ENCODE measurements at regions not wholly inside any gene's neighbourhood (a gene's known extent, or its start where the extent isn't known, plus 50 kb on each side); places are given as distances from the start of the nearest gene placed in this dataset.

DNA sequence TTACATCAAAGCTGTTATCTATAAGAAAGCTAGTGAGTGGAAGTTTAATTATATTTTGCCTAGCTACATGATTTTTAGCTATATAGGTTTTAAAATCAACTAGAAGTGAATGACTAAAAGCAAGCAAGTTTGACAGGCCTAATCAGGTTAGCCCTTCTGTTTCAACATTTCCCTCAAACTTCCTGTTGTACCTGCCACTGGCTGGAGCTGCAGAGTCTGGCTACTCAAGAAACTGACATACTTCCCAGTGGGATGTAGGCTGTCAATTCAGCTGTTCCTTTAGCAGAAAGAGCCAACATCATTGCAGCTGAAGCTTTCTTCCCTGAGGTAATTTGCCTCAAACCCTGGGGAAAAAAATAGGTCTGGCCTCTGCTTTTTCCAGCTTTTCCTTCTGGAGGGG lies 87.1 kb upstream of the TNR start:
- in situ Hi-C loops (cut with HindIII; ENCODE audit: low sequenced_read_pairs) = loop anchor here (5.0 kb wide), 1 partner anchor 77 kb away; no protein-coding TSS in a partner anchor

DNA sequence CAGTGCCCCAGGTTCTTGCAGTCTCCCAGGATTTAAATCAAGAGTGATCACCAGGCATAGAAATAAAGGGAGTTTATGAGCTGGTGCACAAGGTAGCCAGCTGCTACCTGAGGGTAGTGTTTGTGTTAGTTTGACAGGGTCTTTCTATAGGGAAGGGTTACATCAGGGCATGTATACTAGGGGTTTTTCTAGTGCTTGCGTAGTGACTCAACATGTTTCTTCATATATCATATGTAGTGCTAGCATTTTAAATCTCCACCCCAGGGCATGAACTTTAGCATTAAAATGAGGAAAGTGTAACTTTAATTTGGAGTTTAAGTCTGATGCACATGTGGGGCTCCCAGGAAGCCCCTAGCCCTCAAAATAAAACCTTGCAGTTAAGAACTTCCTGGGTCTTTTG lies 86.5 kb upstream of the TNR start:
- in situ Hi-C loops (cut with HindIII; ENCODE audit: low sequenced_read_pairs) = loop anchor here (5.0 kb wide), 1 partner anchor 77 kb away; no protein-coding TSS in a partner anchor

DNA sequence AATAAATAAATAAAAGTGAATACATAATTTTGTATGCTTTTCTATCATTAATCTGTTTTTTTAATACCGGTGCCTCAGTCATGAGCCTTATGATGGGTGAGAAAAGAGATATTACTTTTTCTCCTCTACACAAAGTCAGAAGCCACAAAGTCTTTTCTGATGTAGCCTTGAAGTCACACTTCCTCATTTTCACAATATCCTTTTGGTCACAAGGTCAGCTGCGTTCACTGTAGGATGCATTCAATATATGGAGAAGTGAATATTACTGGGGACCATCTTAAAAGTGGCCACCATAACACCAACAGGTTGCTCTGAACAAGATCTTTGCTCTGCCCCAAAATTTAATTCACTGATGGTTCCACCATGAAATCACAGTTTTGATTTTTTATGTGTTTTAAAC lies 83.3 kb upstream of the TNR start:
- in situ Hi-C loops (cut with HindIII; ENCODE audit: low sequenced_read_pairs) = no loop called here

DNA sequence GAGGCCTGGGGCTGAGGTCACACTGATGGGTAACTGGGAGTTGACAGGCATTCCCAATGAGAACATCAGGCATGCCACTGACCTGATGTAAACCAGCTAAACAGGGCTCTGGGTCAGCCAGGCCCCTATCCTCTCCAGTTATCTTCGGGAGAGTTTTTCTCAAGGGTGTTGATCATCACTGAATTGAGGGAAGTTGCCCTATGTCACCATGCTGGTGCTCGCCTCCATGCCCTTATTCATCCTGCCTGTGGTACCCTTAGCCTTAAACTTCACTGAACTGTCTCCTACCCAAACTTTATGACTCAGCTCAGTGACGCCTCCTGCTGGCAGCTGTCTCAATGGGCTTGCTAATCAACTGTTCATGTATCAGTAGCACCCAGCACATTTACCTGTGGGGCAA lies 80.7 kb upstream of the TNR start:
- in situ Hi-C loops (cut with HindIII; ENCODE audit: low sequenced_read_pairs) = no loop called here

DNA sequence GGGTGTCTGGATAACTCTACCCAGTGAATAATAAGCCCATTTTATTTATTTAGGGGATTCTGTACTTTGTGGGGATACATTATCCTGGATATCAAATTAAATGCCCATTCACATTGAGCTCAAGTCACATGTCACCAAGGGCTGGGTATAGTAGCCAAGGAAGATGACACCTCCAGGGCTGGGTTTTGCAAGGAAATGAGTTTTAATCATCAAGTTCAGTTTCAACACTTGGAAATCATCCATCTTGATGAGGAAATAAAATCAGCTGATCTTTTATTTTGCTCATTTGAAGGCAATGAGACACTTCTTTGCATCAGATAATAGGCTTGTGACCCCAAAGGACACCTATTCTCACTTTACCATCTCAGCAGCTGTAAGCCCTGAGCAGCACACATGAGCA lies 80.0 kb upstream of the TNR start:
- in situ Hi-C loops (cut with HindIII; ENCODE audit: low sequenced_read_pairs) = no loop called here

DNA sequence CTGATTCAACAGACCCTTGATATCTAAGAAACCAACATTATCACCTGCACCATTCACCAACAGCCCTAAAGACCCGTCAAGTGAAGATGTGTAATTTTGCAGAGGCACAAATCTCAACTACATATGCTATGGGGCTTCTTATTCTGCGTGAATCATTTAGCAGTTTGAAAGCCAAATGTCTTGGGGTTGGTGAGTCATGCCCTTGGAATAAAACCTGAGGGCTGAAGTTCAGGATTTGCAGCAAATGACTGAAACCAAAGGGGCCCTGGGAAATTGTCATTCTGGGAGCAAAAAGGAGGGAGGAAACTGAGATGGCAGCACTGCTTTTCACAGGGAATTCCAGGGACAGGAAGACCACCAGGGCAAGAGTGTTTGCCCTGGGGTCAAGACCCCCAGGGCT lies 79.2 kb upstream of the TNR start:
- in situ Hi-C loops (cut with HindIII; ENCODE audit: low sequenced_read_pairs) = no loop called here

DNA sequence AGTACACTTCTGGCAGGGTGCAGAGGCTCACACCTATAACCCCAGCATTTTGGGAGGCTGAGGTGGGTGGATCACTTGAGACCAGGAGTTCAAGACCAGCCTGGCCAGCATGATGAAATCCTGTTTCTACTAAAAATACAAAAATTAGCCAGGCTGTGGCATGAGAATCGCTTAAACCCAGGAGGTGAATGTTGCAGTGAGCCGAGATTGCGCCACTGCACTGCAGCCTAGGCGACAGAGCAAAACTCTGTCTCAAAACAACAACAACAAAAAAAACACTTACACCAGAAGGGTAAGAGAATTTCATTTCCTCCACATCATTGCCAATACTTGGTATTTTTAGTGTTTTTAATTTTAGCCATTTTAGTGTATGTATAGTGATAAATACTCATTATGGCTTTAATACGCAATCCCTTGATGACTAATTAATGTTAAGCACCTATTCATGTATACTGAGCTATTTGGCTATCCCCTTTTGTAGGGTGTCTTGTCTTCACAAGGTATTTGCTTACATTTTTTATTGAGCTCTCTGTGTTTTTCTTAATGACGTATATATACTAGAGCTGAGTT lies 77.1 kb upstream of the TNR start:
- in situ Hi-C loops (cut with HindIII; ENCODE audit: low sequenced_read_pairs) = no loop called here

DNA sequence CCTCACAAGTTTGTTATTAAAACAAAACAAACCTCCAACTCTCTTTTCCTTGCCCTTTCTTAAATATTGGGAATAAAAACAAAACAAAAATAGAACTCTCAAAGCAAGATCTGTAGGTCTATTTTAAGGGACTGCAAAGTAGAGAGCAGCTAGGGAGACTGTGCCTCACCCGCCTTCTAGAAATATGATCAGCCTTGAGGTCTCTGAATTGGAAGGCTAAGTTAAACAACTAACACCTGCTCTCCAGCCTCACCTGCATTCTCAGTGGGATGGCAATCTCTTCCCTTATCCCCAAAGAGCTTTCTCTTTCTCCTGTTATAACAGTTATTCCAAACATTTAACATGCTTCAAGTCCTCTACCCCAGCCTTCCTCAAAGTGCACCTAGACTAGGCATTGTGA lies 75.5 kb upstream of the TNR start:
- in situ Hi-C loops (cut with HindIII; ENCODE audit: low sequenced_read_pairs) = no loop called here

DNA sequence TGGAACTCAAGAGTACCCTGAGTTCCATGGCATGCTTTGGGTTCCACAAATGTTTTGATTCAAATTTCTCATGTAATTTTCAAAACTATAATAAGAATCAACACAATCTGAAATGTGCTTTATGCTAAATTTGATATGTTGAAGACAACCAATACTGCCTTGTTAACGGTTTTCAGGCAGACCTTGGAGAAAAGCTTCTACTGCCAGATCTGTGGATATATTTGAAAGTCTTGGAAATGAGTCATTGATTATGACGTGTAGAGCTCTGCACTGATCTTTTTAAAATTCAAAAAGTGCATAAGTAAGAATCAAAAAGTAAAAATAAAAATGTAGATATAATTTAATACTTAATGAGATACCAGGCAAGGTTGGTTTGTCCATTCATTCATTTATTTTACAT lies 74.0 kb upstream of the TNR start:
- in situ Hi-C loops (cut with HindIII; ENCODE audit: low sequenced_read_pairs) = no loop called here

DNA sequence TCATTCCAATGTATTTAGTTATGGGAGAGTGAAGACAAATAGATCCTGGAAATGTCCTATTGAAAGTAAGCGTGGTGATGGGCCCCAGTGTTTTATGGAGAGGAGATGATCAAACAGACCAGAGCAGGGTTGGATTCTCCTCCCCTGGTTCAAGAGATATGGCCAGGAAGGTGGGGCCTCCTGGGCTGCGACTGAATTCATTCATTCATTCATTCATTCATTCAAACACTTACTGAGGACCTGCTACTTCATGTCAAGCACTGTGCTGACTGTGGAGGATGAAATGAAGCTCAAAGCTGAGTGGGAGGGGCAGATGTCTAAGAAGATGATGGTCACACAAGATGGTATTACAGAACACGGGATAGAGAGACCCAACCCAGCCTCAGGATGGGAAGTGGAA lies 71.5 kb upstream of the TNR start:
- in situ Hi-C loops (cut with HindIII; ENCODE audit: low sequenced_read_pairs) = no loop called here

DNA sequence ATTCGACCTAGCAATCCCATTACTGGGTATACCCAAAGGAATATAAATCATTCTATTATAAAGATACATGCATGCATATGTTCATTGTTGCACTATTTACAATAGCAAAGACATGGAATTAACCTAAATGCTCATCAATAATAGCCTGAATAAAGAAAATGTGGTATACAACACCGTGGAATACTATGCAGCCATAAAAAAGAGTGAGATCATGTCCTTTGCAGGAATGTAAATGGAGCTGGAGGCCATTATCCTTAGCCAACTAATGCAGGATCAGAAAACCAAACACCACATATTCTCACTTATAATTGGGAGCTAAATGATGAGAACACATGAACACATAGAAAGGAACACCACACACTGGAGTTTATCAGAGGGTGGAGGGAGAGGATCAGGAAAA lies 69.5 kb upstream of the TNR start:
- in situ Hi-C loops (cut with HindIII; ENCODE audit: low sequenced_read_pairs) = no loop called here

DNA sequence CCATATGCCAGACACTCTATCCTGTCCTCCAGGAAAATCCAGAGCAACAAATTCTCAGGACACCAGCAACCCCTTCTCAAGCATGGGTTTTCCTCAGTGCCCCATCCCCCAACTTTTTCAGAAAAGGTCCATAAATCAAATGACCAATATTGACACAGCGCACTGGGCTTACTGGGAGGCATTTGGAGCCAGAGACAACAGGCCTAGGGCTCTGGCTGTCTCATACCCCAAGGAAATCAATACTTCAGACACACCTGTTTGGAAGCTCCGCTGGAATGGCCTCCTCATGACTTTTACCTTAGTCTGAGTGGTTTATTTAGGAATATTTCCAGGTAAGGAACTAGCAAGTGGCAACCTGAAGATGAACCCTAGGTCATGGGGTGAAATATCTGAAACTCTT lies 66.9 kb upstream of the TNR start:
- in situ Hi-C loops (cut with HindIII; ENCODE audit: low sequenced_read_pairs) = no loop called here

DNA sequence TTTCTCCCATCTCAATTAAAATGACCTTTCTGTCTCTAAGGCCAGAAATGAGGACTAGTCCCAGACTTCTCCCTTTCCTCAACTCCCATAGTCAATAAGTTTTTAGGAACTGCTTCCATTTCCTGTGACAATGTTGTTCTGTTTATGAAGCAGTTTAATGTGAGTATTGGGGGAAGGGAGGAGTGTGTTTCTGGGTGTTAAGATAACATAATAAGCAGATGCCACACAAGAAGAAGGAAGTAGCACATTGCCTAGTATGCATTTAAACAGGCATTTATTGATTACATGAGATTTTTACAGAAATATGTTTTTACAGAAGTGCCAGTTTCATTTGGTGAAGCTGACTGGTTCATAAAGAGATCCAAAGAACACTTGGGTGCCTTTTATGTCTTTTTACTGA lies 65.6 kb upstream of the TNR start:
- in situ Hi-C loops (cut with HindIII; ENCODE audit: low sequenced_read_pairs) = no loop called here

DNA sequence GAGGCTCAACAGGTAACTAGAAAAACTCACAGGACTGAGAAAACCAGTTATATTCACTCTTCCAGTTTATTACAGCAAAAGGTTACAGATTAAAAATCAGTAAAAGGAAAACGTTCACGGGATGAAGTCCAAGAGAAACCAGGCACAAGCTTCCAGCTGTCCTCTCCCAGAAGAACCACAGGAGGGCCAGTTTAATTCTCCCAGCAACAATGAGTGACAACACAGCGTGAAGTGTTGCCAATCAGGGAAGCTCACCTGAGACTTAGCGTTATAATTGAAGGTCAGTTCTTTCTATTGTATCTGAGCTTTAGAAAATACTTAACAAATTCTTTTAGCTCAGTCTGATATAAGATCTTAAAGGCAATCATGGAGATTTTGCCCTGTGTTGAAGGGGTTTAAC lies 65.2 kb upstream of the TNR start:
- in situ Hi-C loops (cut with HindIII; ENCODE audit: low sequenced_read_pairs) = no loop called here

DNA sequence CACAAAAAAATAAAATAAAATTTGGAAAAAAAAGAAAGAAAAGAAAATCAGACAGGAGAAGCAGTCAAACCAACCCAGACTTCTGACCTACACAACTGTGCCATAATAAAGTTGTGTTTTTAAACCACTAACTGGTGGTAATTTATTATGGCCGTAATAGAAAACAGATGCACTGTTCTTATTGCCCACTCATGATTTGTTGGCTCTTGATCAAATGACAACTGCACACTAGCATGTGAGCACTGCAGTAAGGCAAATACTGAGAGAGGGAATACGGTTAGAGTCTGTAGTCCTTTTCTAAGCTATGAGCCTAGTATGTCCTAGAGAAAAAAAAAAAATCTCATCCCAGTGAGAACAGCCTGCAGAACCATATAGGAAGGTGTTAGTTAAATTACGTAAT lies 61.2 kb upstream of the TNR start:
- in situ Hi-C loops (cut with HindIII; ENCODE audit: low sequenced_read_pairs) = no loop called here

DNA sequence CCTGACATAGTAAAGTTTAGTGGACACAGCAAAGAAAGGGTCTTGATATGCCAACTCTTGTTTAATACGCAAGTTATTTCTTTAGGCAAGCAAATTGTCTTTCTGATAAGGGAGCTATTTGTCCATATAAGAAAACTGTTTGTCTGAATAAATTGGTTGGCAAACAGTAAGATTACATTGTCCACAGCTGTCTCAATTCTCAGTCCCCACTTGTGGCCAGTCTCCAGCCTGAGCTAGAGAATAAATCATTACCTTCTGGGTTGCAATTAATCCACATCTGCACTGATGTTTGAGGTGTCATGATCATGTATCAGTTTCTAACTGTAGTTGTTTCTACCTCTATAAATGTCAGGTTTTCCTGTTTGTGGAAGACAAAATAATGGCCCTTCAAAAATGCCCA lies 60.0 kb upstream of the TNR start:
- in situ Hi-C loops (cut with HindIII; ENCODE audit: low sequenced_read_pairs) = no loop called here

DNA sequence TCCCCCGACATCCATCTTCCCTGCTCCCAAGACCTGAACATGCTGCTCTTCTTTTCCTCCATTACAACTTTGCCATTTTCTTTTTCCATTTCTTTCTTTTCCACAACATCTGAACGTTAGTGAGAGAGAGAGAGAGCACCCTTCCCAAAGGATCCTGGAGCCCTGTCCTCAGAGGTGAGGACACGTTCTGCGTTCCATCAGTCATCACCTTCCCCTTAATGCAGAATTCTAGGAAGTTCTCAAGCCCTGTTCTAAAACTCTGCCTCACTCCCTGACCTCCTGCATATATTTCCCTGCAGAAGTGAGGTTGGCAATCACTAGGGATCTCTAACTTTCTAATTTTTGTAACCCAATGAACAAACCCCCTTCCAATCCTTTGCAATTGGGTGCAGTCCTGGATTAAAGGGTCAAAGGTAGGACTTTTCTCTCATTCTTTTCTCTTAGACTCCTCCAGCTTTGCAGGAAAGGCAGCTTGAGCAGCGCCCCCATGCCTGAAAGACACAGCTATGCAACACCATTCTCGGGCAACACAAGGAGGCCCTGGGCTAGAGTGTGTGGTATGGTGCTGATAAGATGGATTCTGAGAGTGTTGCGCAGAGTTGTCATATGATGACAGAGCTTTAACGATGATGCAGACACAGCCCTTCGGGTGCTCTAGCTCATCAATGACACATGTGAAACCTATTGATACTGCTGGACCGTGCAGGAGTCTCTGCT lies 59.2 kb upstream of the TNR start:
- in situ Hi-C loops (cut with HindIII; ENCODE audit: low sequenced_read_pairs) = no loop called here

DNA sequence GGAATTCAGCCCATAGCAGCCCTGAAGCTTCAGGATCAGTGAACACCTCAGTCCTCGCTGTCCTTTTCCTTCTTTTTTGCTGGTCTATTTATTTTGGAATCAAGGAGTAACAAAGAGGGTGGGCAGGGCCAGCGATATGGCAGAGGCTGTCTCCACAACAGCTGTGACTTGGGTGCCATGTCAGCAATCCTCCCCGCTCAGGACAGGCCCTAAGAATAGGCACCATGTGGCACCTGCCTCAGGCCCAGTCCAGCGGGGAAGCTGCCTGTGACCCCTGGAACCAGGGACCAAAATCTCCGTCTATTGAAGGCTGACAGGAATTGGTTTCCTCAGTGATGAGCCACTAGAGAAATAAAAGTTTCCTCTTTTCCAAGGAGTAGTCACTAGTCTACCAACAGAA lies 58.6 kb upstream of the TNR start:
- in situ Hi-C loops (cut with HindIII; ENCODE audit: low sequenced_read_pairs) = no loop called here

DNA sequence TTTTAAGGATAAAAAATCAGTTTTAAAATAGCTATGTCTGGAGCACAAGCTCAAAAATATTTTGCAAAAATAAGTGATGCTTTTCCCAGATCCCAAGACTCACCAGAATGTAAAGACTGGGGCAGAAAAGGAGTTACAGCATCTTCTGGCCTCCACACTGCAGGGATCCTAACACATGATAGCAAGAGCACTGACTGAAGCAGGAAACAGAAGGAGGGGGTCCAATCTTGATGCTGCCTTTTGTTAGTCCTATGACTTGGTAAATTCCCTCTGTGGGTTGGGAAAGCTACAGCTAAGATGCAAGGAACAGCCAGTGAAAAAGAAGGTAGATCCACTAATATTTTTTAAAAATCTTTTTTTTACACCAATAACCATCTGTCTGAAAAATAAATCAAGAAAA lies 54.2 kb upstream of the TNR start:
- in situ Hi-C loops (cut with HindIII; ENCODE audit: low sequenced_read_pairs) = no loop called here

DNA sequence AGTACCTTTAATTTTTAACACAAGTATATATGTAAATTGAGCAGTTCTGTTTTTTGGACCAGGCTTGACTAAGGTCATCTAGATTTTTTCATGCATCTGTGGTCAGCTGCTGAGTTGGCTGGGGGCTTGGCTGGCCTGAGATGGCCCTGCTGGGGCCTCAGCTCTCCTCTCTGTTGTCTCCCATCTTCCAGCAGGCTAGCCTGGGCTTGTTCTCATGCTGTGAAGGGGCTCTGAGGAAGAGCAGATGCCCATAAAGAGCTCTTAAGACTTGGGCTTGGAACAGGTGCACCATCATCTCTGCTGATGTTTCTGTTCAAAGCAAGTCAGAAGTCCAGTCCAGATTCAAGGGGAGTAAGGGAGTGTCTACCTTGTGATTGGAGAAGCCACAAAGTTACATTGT lies 51.2 kb upstream of the TNR start:
- in situ Hi-C loops (cut with HindIII; ENCODE audit: low sequenced_read_pairs) = no loop called here

DNA sequence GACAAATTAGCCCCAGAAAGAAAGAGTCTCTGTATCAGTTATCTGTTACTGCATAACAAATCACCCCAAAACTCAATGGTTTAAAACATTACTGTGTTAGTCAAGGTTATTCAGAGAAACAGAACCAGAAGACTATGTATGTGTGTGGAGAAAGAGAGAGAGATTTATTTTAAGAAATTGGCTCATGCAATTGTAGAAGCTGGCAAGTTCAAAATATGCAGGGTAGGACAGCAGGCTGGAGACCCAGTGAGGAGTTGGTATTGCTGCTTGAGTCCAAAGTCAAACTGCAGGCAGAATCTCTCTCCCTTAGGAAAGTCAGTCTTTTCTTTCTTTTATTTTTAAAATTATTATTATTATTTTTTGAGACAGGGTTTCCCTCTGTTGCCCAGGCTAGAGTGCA lies 50.2 kb upstream of the TNR start:
- in situ Hi-C loops (cut with HindIII; ENCODE audit: low sequenced_read_pairs) = no loop called here

Data from DLD1 (cell line).